PC-3 (cell line): ENCODE measurements at regions not wholly inside any gene's neighbourhood (a gene's known extent, or its start where the extent isn't known, plus 50 kb on each side); places are given as distances from the start of the nearest gene placed in this dataset.

Experiments
- EZH2 ChIP-seq: fragments of 300-600 bp; sonication (generic); IDR thresholded peaks from one replicate; pipeline ENCODE4 v1.6.1; 2017; ENCODE audit warnings: antibody characterized with exemption, mild to moderate bottlenecking, low read length; ENCODE audit not compliant: unreplicated experiment
- TF ChIP-seq, protein P1 (sequence below): fragments of 300-600 bp; sonication (generic); conservative IDR thresholded peaks from 2 replicates; pipeline ENCODE4 v1.5.1; 2017; ENCODE audit warnings: antibody characterized with exemption, low read depth, mild to moderate bottlenecking, low read length

DNA sequence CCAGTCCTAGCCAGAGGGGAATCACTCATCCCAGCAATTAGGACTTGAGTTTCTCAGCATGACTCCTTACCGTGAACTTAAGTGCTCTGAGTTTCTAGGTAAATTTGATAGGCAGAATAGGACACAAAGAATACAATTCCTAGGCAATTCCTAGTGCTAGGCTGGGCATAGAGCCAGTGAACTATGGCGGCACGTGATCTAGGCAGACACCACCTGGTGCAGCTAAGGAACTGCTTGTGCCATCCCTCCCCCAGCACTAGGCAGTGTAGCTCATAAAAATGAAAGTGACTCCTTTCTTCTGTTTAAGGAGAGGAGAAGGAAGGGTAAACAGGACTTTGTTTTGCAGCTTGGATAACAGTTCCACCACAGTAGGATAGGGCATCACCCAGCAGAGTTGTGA, 736.3 kb upstream of the PCDH7 start:
- TF ChIP-seq EZH2, result no peak
- TF ChIP-seq, protein P1, sequence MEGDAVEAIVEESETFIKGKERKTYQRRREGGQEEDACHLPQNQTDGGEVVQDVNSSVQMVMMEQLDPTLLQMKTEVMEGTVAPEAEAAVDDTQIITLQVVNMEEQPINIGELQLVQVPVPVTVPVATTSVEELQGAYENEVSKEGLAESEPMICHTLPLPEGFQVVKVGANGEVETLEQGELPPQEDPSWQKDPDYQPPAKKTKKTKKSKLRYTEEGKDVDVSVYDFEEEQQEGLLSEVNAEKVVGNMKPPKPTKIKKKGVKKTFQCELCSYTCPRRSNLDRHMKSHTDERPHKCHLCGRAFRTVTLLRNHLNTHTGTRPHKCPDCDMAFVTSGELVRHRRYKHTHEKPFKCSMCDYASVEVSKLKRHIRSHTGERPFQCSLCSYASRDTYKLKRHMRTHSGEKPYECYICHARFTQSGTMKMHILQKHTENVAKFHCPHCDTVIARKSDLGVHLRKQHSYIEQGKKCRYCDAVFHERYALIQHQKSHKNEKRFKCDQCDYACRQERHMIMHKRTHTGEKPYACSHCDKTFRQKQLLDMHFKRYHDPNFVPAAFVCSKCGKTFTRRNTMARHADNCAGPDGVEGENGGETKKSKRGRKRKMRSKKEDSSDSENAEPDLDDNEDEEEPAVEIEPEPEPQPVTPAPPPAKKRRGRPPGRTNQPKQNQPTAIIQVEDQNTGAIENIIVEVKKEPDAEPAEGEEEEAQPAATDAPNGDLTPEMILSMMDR, result no peak
